Ishikawa (cell line): ENCODE measurements at regions not wholly inside any gene's neighbourhood (a gene's known extent, or its start where the extent isn't known, plus 50 kb on each side); places are given as distances from the start of the nearest gene placed in this dataset.

Source experiments
- TEAD4 ChIP-seq: IDR thresholded peaks from 2 replicates; pipeline ENCODE4 v1.6.1; 2012
- ZBTB7A ChIP-seq: IDR thresholded peaks from 2 replicates; pipeline ENCODE4 v1.6.1; 2012; ENCODE audit warnings: low read depth

GRCh38 chr14:89618811-89619551 lies 201.9 kb upstream of the FOXN3 start:
- TF ChIP-seq TEAD4 (no peak), ZBTB7A (no peak)
